ENCODE measurements at regions not wholly inside any gene's neighbourhood (a gene's known extent, or its start where the extent isn't known, plus 50 kb on each side); places are given as distances from the start of the nearest gene placed in this dataset.

DNA sequence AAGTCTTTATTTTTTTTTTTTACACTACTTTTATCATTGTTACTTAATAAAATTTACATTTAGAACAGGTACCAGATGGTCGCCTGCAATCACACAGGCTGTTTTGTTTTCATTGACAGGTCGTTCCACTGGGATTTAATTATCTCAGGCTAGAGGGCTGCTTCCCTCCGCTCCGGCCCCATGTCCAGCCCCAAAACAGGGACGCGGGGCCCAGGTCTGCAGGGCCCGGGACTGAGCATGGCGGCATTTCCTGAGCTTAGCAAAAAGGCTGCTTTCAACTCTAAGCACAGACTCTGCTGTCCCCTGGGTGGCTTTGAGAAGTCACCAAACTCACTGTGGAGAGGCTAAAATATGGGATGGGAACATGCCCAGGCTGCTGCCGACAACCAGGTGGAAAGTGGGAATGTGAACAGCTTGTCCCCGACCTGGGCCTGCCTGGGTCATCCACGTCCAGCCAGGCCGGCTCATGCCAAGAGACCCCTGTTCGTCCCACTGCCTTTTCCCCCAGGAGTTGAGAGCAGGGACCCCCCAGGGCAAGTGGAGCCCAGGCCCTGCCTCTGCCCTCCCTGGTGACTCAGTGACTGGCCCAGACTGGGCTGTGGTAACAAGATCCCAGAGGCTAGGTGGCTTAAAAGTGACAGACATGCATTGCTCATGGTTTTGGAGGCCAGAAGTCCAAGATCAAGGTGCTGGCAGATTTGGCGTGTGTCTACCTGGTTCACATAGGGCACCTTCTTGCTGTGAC, 150.0 kb downstream of the SHANK2 start:
- Histone ChIP-seq H2BK12ac (ENCODE audit: low read depth, low read length) (no peak overlapping the region; the same call in 1 of the 2 replicates), H2AK5ac (ENCODE audit: low read depth, low read length) (no peak overlapping the region), H3K14ac (ENCODE audit: insufficient read length) (no peak overlapping the region), H3K9ac (replicated peaks in 1 of 4; ENCODE audit: extremely low read depth in 1 of 4, low read depth in 3 of 4, low read length in 3 of 4) (no peak overlapping the region), H3K9me3 (ENCODE audit: insufficient read depth in 2 of 2, low read depth in 1 of 2, low read length in 1 of 2) (no peaks in the 10 kb centered on the region), H4K91ac (replicated peaks; ENCODE audit: insufficient read length, low read length) (no peak overlapping the region), H4K20me1 (replicated peaks in 1 of 2; ENCODE audit: control insufficient read depth in 1 of 2, insufficient read depth in 2 of 2, low read length in 2 of 2) (peaks cover 0 to 6% of the 10 kb centered on the region in 2 experiments), H3K18ac (ENCODE audit: extremely low read depth, low read length) (no peak overlapping the region), H3K79me2 (ENCODE audit: control insufficient read depth in 1 of 2, insufficient read depth in 2 of 2, low read length in 2 of 2) (peaks cover 0 to 5% of the 10 kb centered on the region in 2 experiments; a peak in 1 of 4 replicates), H3K4me3 (ENCODE audit: extremely low read depth in 1 of 4, insufficient read depth in 2 of 4, low read depth in 3 of 4, low read length in 4 of 4) (no peak overlapping the region), H3K4ac (replicated peaks; ENCODE audit: insufficient read length, low read depth, low read length) (no peak overlapping the region), H3K23ac (ENCODE audit: insufficient read length) (no peak overlapping the region), H2AFZ (ENCODE audit: low read length) (no peak overlapping the region), H3K36me3 (ENCODE audit: control insufficient read depth in 2 of 4, insufficient read depth in 4 of 4, low read length in 3 of 4) (peaks cover 0 to 9% (median 3%) of the 10 kb centered on the region in 4 experiments; a peak in 4 of 8 replicates), H3K56ac (replicated peaks; ENCODE audit: insufficient read length, low read depth, low read length) (no peak overlapping the region), H3K27ac (ENCODE audit: low read depth, low read length) (no peak overlapping the region), H2BK20ac (ENCODE audit: low read length) (no peak overlapping the region), H4K8ac (ENCODE audit: extremely low read depth, insufficient read depth, low read length) (peak overlapping the region; percentile 45; the same call in 1 of the 2 replicates), H2BK15ac (ENCODE audit: low read length) (no peak overlapping the region), H2BK5ac (ENCODE audit: low read depth, low read length) (no peak overlapping the region), H4K5ac (ENCODE audit: insufficient read length, low read depth, low read length) (no peak overlapping the region), H3K23me2 (ENCODE audit: low read depth, low read length) (no peaks in the 10 kb centered on the region), H3K4me1 (replicated peaks in 1 of 4; ENCODE audit: control insufficient read depth in 3 of 4, insufficient read depth in 4 of 4, low read length in 3 of 4) (no peaks in the 10 kb centered on the region), H2BK120ac (replicated peaks; ENCODE audit: low read depth, low read length) (no peak overlapping the region), H3K4me2 (ENCODE audit: insufficient read depth in 1 of 2, low read depth in 2 of 2, low read length in 2 of 2) (no peak overlapping the region), H3K27me3 (replicated peaks in 1 of 4; ENCODE audit: control insufficient read depth in 3 of 4, extremely low read depth in 1 of 4, insufficient read depth in 3 of 4, low read length in 3 of 4) (no peaks in the 10 kb centered on the region; a peak in 1 of 7 replicates), H3K79me1 (ENCODE audit: low read depth, low read length) (peaks cover 7% of the 10 kb centered on the region)
- FAIRE-seq (no peak), DNase-seq (ENCODE audit: low read depth in 1 of 2, low spot score in 2 of 2) (no peak)
- no peak for TF ChIP-seq RXRA (IDR thresholded peaks at IDR 0.05; ENCODE audit: insufficient read depth, low read depth, low read length)
- TF ChIP-seq TAF1 (IDR thresholded peaks at IDR 0.05; ENCODE audit: low read depth, low read length) = no peak
- TF ChIP-seq RNF2 (IDR thresholded peaks at IDR 0.05; ENCODE audit: borderline replicate concordance, low read depth, low read length, missing control alignments, poor library complexity, severe bottlenecking) = no peak
- ChIA-PET CTCF (ENCODE audit: partially characterized antibody) (interaction anchor here (0.8 to 1.1 kb wide), 3 partner anchors 15 to 237 kb away, joined by 3 to 4 read pairs (median 3); no protein-coding TSS in a partner anchor), POLR2A (ENCODE audit: partially characterized antibody) (no interaction called here)
- WGBS, 2 experiments (ENCODE audit: extremely low coverage in 1 of 2, insufficient coverage in 1 of 2, insufficient read length in 1 of 2, insufficient replicate concordance in 2 of 2, low coverage in 1 of 2, low lambda C conversion rate in 2 of 2, missing lambda C conversion rate in 1 of 2) = 90% methylated on average over 14 of the region's 14 CpGs; no CpG with 5 or more reads in 1 of the 2 experiments

Measured in H1 (cell line).